Astrocyte of the cerebellum (primary cell): ENCODE measurements at regions not wholly inside any gene's neighbourhood (a gene's known extent, or its start where the extent isn't known, plus 50 kb on each side); places are given as distances from the start of the nearest gene placed in this dataset.
"Not testable (repeated sequence)": the region's sequence is repeated elsewhere in the genome, so short reads cannot be mapped to it uniquely, and the experiment has no call there.

ENCODE experiments used
- DNase-seq: peaks from one replicate; pipeline ENCODE4 v3.0.0-alpha.2; 2011; ENCODE audit warnings: low read depth
- H3K4me3 ChIP-seq: 2 replicates; pipeline ENCODE4 v1.5.1; 2011; ENCODE audit warnings: mild to moderate bottlenecking, low read depth, low read length, moderate library complexity
- CTCF ChIP-seq: IDR thresholded peaks from 2 replicates; pipeline ENCODE4 v1.5.1; 2012; ENCODE audit warnings: low read length, low read depth, moderate library complexity, mild to moderate bottlenecking; ENCODE audit errors: missing control alignments
- in situ Hi-C: cut with HindIII; loops from 2 replicates; pipeline ENCODE4 v1.10.0; 2017; ENCODE audit warnings: low sequenced_read_pairs

- in situ Hi-C loops: no loop called here
- no peak overlapping the region for H3K4me3 ChIP-seq
- no peak for DNase-seq
- no peak for TF ChIP-seq CTCF
Measured at GRCh38 chrX:9293051-9293496, 171.8 kb upstream of the TBL1X start.

- H3K4me3 ChIP-seq: no peak overlapping the region
- TF ChIP-seq CTCF: no peak
- in situ Hi-C loops: no loop called here
- DNase-seq: no peak
Measured at GRCh38 chrX:9293903-9294302, 171.0 kb upstream of the TBL1X start.

GRCh38 chrX:9295551-9295950 is 169.3 kb upstream of the TBL1X start:
- DNase-seq: no peak
- in situ Hi-C loops: no loop called here
- H3K4me3 ChIP-seq: no peak overlapping the region
- TF ChIP-seq CTCF: no peak

- in situ Hi-C loops: no loop called here
- no peak overlapping the region for H3K4me3 ChIP-seq
- no peak for TF ChIP-seq CTCF
- DNase-seq: no peak
Measured at GRCh38 chrX:9298221-9298620, 166.6 kb upstream of the TBL1X start.

- in situ Hi-C loops, DNase-seq, H3K4me3 ChIP-seq: not testable (repeated sequence)
Measured at GRCh38 chrX:9299681-9300080, 165.2 kb upstream of the TBL1X start.

- DNase-seq: no peak
- H3K4me3 ChIP-seq: no peak overlapping the region
- in situ Hi-C loops: no loop called here
- TF ChIP-seq CTCF: no peak
Measured at GRCh38 chrX:9301836-9302235, 163.0 kb upstream of the TBL1X start.

GRCh38 chrX:9302381-9302780 is 162.5 kb upstream of the TBL1X start:
- DNase-seq: no peak
- H3K4me3 ChIP-seq: no peak overlapping the region
- in situ Hi-C loops: no loop called here
- no peak for TF ChIP-seq CTCF
